HCEC 1CT (cell line): ENCODE measurements at regions not wholly inside any gene's neighbourhood (a gene's known extent, or its start where the extent isn't known, plus 50 kb on each side); places are given as distances from the start of the nearest gene placed in this dataset.

Experiments used
- DNase-seq: peaks from one replicate; pipeline ENCODE4 v3.0.0-alpha.2; 2017

DNA sequence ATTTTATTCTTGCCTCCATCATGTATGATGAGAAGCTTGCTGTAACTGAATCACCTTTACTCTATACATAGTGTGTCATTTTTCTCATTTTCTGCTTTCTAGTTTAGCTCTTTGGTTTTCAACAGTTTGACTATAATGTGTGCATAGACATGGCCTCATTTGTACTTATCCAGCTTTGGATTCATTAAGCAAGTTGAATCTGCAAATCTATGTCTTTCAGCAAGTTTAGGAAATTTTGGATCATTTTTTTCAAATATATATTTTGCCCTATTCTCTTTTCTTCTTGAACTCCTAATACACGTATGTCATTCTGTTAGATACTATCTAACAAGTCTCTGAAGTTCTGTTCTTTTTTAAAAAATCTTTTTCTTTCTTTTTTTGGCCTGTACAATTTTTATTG, 57.8 kb downstream of the PRLHR start:
- no peak for DNase-seq

- no peak for DNase-seq
These were observed 61.3 kb downstream of the PRLHR start for GRCh38 chr10:118534136-118534535.

DNA sequence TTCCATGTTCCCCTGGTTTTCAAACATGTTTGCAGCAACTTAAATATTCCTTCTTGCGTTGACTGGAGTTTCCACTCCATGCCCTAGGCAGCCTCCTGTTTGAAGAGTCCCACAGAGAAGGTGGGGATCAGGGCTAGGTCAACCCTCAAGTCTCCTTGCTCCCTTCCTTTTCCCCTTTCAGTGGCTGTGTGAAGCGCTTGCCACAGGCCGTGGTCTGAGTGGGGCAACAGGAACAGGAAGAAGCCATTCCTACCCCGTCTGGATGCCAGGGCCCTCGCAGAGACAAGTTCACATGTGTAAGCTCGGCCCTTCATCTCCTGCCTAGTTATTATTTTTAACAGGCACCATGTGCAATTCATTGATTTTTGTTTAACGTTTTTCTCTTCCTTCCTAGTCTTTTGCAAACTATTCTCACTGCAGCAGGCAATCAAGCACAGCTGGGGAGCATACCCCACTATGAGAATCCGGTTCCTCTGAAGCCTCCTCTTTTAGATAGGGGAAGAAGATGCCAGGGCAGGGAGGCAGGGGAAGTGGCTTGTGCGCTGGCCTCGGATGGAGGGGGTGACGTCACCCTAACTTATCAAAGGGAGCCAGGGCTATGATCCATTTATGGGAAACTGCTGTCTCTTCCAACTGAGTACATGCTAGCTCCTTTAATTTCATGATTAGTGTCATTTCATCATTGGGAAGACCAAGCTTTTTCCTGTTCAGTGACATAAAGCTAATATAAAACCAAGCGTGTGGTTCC, 64.2 kb downstream of the PRLHR start:
- DNase-seq, result no peak

DNA sequence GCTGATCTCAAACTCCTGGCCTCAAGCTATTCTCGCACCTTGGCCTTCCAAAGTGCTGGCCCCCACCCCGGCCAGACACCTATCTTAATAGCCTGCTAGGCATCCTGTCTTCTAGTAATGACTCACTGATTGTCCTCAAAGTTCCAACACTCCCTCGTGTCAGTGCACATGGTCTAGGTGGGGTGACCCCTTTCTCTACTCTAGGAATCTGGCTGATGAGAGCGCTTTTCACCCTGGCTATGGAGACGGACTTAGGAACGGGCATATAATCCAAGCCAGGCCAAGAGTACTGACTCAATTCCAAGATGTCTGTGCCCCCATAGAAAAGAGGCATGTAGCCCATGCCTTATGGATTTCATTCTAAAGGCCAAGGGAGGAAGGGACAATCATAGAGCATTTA, 67.0 kb downstream of the PRLHR start:
- no peak for DNase-seq

DNA sequence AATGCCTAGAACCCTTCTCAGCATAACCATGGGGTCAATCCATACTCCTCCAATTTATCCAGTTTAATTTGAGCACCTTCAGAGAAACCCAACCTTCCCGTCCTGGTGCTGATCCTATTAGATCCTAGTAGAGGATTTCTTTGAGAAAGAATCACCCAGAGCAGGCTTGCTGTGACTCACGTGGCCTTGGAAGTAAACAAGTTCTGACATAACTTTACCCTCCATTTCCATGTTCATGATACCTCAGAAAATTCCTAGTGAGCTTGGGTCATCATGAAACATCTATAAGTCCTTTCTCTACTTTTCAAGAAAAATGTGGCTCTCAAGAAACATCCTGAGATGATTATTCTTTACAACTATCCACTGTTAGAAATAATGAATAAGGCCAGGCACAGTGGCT, 71.7 kb downstream of the PRLHR start:
- DNase-seq, result peak; percentile 69

GRCh38 chr10:118522791-118523498, 72.5 kb downstream of the PRLHR start:
- DNase-seq, result peak; percentile 85

GRCh38 chr10:118521415-118522117, 73.9 kb downstream of the PRLHR start:
- DNase-seq, result no peak

DNA sequence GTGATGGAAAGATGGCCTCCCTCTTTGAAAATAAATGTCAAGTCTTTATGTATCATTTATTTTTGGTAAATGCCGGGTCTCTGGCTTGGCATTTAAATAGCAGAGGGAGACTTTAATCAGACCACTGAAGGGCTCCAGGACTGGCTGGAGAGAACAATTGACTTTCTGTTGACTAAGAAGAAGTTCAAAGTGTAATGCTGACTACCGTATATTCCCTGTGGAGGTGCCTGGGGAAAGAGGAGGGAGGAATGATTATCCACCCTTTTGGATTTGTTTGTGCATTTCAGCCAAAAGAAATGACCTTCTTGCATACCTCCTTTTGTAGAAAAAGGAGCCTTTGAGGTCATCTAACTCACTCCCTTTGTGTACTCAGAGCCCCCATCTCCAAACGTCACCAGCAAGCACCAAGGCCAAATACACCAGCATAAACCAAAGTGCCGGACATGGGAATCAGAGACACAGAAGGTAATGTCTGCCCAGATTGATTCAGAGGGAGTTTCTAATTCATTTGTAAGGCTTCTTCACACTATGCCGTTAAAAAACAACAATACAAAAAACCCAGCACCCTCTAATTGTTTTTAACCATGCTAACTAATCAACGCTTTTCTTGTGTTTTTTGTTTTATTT, 75.2 kb downstream of the PRLHR start:
- DNase-seq, result no peak

GRCh38 chr10:118518095-118518494, 77.4 kb downstream of the PRLHR start:
- DNase-seq, result no peak

DNA sequence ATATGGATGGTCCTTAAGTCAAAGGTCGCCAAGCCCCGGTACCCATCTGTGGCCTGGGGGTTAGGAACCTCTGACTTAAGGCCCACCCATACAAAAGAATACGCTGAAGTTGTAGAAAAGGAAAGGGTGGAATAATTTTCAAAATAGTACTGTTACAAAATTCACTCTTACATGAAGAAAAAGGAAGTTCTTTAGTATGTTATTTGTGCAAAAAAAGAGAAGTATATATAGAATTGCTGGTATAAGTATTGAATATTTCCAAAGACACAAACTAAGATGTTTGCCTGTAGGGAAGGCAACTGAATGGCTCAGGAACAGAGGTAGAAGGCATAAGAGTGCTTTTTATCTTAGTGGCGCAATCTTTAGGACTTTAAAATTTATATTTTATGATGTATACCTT, 78.7 kb downstream of the PRLHR start:
- no peak for DNase-seq

GRCh38 chr10:118513174-118513573, 82.3 kb downstream of the PRLHR start:
- no peak for DNase-seq

- peak; percentile 69 for DNase-seq
These were observed 83.7 kb downstream of the PRLHR start for GRCh38 chr10:118511711-118512110.

DNA sequence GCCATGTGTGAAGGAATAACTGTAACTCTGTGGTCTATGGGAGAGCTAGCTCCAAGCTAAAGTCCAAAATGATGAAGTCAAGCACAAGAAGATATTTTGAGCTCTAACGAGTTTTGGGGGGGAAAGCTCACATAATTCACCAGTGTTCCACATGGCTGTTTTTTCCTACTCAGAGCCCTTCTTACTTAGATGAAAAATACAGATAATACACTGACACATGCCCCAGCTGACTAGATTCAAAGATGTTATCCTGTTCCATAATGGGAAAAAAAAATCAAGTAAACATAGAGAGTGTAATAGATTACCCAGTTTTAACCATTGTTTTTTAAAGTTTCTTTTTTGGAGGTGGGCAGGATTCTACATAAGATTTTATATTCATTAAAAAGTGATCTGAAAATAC, 86.6 kb downstream of the PRLHR start:
- DNase-seq, result no peak

GRCh38 chr10:118508355-118508754, 87.1 kb downstream of the PRLHR start:
- DNase-seq, result no peak

GRCh38 chr10:118506671-118507590, 88.5 kb downstream of the PRLHR start:
- DNase-seq, result no peak

GRCh38 chr10:118505363-118505762, 90.1 kb downstream of the PRLHR start:
- DNase-seq, result no peak

GRCh38 chr10:118504467-118505205, 90.8 kb downstream of the PRLHR start:
- peak; percentile 85 for DNase-seq

DNA sequence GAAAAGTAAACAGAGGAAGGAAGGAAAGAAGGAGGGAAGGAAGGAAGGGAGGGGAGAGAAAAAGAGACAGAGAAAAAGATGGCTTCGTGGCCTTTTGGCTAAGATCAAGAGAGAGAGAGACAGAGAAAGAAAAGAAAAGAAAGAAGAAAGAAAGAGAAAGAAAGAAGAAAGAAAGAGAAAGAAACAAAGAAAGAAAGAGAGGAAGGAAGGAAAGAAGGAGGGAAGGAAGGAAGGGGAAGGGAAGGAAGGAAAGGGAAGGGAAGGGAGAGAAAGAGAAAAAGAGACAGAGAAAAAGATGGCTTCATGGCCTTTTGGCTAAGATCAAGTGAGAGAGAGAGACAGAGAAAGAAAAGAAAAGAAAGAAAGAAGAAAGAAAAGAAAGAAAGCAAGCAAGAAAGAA, 91.4 kb downstream of the PRLHR start:
- DNase-seq, result no peak

DNA sequence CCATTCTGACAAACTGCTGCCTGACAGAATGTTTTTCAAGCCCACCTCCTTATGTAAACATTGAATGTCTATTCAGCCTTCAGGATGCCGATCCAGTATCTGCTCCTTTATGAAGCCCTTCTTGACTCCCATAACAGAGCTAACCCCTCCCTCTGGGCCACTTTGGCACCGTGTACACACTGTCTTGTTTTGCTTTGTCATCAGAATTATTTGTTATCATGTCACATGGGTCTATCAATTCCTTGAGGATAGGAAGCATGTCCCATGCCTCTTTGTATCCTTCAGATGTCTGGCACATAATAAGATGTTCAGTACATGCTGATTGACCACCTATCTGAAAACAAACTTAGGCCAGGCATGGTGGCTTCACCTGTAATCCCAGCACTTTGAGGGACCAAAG, 92.3 kb downstream of the PRLHR start:
- DNase-seq, result no peak

DNA sequence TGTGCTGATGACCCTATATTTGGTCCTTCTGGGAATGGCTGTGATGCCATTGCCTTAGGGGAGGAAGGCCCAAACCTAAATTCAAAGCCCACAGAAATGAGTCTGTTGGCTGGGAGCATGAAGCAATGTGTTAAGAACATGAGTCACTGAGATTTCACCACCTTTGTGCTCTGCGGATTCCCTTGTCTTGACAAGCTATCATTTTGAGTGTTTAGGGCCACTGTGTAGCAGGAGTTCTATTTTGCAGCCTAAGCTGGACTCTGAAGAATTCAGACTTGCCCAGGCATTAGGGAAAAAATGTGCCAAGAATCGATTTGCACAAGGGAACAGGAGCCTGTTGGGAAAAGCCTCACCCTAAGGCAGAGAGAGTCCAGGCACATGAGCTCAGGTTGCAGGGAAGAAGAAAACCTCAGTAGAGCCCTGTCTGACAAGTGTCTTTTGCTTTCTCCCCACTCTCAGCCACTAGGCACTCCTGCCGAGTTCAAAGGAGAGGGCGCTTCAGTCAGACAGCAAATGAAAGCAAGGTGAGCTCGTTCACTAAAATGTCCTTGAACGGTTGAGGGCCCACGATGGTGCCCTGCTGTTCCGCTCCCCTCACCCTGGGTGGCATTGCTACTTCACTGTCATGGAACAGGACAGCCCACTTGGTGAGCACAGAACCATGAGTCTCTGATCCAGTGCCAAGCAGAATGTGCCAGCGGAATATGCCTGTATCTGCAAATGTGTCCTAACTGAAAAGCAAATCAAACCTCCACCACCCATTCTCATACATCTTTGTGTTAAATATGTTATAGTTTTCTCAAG, 93.6 kb downstream of the PRLHR start:
- peak; percentile 94 for DNase-seq

DNA sequence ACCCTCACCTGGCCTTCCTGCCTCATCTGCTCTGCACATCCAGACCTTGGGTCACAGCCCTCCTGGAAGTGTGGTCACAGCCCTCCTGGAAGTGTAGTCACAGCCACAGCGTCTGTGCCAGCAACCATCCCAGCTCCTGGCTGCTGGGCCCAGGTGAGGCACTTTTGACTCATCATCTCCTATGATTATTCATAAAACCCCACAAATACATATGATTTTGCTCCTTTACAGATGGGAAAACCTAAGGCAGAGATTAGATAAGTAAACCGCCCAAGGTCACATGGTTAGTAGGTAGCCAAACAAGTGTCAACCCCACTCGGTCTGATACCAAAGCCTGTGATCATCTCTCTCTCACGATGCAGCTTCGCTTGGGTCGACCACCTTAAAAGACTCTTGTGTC, 94.3 kb downstream of the PRLHR start:
- DNase-seq, result no peak
